ENCODE measurements at regions not wholly inside any gene's neighbourhood (a gene's known extent, or its start where the extent isn't known, plus 50 kb on each side); places are given as distances from the start of the nearest gene placed in this dataset.

- no peak overlapping the region for H3K9ac ChIP-seq (ENCODE audit: low read length)
- H3K4me1 ChIP-seq (ENCODE audit: control insufficient read depth in 1 of 2, insufficient read depth in 2 of 2, low read length in 2 of 2), result peaks cover 2 to 8% of the 10 kb centered on the region in 2 experiments
- no peak overlapping the region for H3K4ac ChIP-seq (ENCODE audit: low read depth, low read length)
- DNase-seq, result peak in 1 of 2 donors; percentile 57
- H4K91ac ChIP-seq (ENCODE audit: low read depth, low read length), result no peak overlapping the region
- no peak overlapping the region for H2BK12ac ChIP-seq (ENCODE audit: low read length)
- H3K18ac ChIP-seq (ENCODE audit: low read length), result no peak overlapping the region
- no peak overlapping the region for H3K4me2 ChIP-seq (ENCODE audit: low read length)
- no peak overlapping the region for H3K4me3 ChIP-seq (ENCODE audit: low read depth, low read length)
- no peaks in the 10 kb centered on the region for H3K36me3 ChIP-seq (ENCODE audit: control insufficient read depth in 1 of 2, insufficient read depth in 2 of 2, low read length in 2 of 2)
- no CpG with 5 or more reads among the region's 18 CpGs for WGBS (ENCODE audit: extremely low coverage, insufficient coverage, insufficient read length)
- no peak overlapping the region for H4K8ac ChIP-seq (ENCODE audit: low read depth, low read length)
- H2BK120ac ChIP-seq (ENCODE audit: insufficient read depth, low read length, poor library complexity), result no peak overlapping the region
- H3K23ac ChIP-seq (ENCODE audit: low read length), result no peak overlapping the region
- H3K27ac ChIP-seq (ENCODE audit: low read depth, low read length), result no peak overlapping the region
- no peaks in the 10 kb centered on the region for H3K79me1 ChIP-seq (ENCODE audit: low read length)
- no peaks in the 10 kb centered on the region for H3K27me3 ChIP-seq (ENCODE audit: insufficient read depth, low read length)
- no peak overlapping the region for H2BK5ac ChIP-seq (ENCODE audit: low read depth, low read length, poor library complexity)
- no peak overlapping the region for H4K12ac ChIP-seq (ENCODE audit: low read depth, low read length)
- H3K79me2 ChIP-seq (ENCODE audit: control insufficient read depth, insufficient read depth, low read length, poor library complexity), result no peaks in the 10 kb centered on the region
- no peak overlapping the region for H2AFZ ChIP-seq (ENCODE audit: insufficient read depth, low read length, poor library complexity)
- peaks cover 16% of the 10 kb centered on the region for H3K9me3 ChIP-seq (ENCODE audit: insufficient read depth, low read depth, low read length)
- no peak overlapping the region for H2AK5ac ChIP-seq (ENCODE audit: low read length)
- no peak overlapping the region for H3K14ac ChIP-seq (ENCODE audit: low read length)
These were observed 223.7 kb downstream of the DLL1 start for GRCh38 chr6:170067181-170067641.

GRCh38 chr6:170066679-170067078, 224.2 kb downstream of the DLL1 start:
- Histone ChIP-seq H3K79me2 (ENCODE audit: control insufficient read depth, insufficient read depth, low read length, poor library complexity) (no peaks in the 10 kb centered on the region), H3K9me3 (ENCODE audit: insufficient read depth, low read depth, low read length) (peaks cover 16% of the 10 kb centered on the region), H2BK12ac (ENCODE audit: low read length) (no peak overlapping the region), H3K14ac (ENCODE audit: low read length) (no peak overlapping the region), H3K23ac (ENCODE audit: low read length) (no peak overlapping the region), H4K12ac (ENCODE audit: low read depth, low read length) (no peak overlapping the region), H3K36me3 (ENCODE audit: control insufficient read depth in 1 of 2, insufficient read depth in 2 of 2, low read length in 2 of 2) (no peaks in the 10 kb centered on the region), H2AFZ (ENCODE audit: insufficient read depth, low read length, poor library complexity) (no peak overlapping the region), H3K4me2 (ENCODE audit: low read length) (no peak overlapping the region), H3K4ac (ENCODE audit: low read depth, low read length) (no peak overlapping the region), H4K91ac (ENCODE audit: low read depth, low read length) (no peak overlapping the region), H3K9ac (ENCODE audit: low read length) (no peak overlapping the region), H3K18ac (ENCODE audit: low read length) (no peak overlapping the region), H3K27ac (ENCODE audit: low read depth, low read length) (no peak overlapping the region), H4K8ac (ENCODE audit: low read depth, low read length) (no peak overlapping the region), H2BK120ac (ENCODE audit: insufficient read depth, low read length, poor library complexity) (no peak overlapping the region), H3K4me3 (ENCODE audit: low read depth, low read length) (no peak overlapping the region), H2BK5ac (ENCODE audit: low read depth, low read length, poor library complexity) (no peak overlapping the region), H3K4me1 (ENCODE audit: control insufficient read depth in 1 of 2, insufficient read depth in 2 of 2, low read length in 2 of 2) (peaks cover 2 to 10% of the 10 kb centered on the region in 2 experiments), H3K27me3 (ENCODE audit: insufficient read depth, low read length) (no peaks in the 10 kb centered on the region), H3K79me1 (ENCODE audit: low read length) (no peaks in the 10 kb centered on the region), H2AK5ac (ENCODE audit: low read length) (no peak overlapping the region)
- DNase-seq, result no peak
- no CpG with 5 or more reads among the region's 8 CpGs for WGBS (ENCODE audit: extremely low coverage, insufficient coverage, insufficient read length)

GRCh38 chr6:170063851-170064602, 226.9 kb downstream of the DLL1 start:
- no peak overlapping the region for H4K8ac ChIP-seq (ENCODE audit: low read depth, low read length)
- H2BK5ac ChIP-seq (ENCODE audit: low read depth, low read length, poor library complexity), result no peak overlapping the region
- H2BK12ac ChIP-seq (ENCODE audit: low read length), result no peak overlapping the region
- no peak overlapping the region for H4K91ac ChIP-seq (ENCODE audit: low read depth, low read length)
- H3K4me3 ChIP-seq (ENCODE audit: low read depth, low read length), result no peak overlapping the region
- no peak overlapping the region for H2BK120ac ChIP-seq (ENCODE audit: insufficient read depth, low read length, poor library complexity)
- H3K18ac ChIP-seq (ENCODE audit: low read length), result no peak overlapping the region
- H3K27me3 ChIP-seq (ENCODE audit: insufficient read depth, low read length), result no peaks in the 10 kb centered on the region
- no peak overlapping the region for H3K4me2 ChIP-seq (ENCODE audit: low read length)
- no peak overlapping the region for H3K27ac ChIP-seq (ENCODE audit: low read depth, low read length)
- no peak overlapping the region for H3K14ac ChIP-seq (ENCODE audit: low read length)
- H3K4me1 ChIP-seq (ENCODE audit: control insufficient read depth in 1 of 2, insufficient read depth in 2 of 2, low read length in 2 of 2), result peaks cover 2 to 10% of the 10 kb centered on the region in 2 experiments
- no peaks in the 10 kb centered on the region for H3K36me3 ChIP-seq (ENCODE audit: control insufficient read depth in 1 of 2, insufficient read depth in 2 of 2, low read length in 2 of 2)
- DNase-seq, result no peak
- no peaks in the 10 kb centered on the region for H3K79me1 ChIP-seq (ENCODE audit: low read length)
- no peak overlapping the region for H2AFZ ChIP-seq (ENCODE audit: insufficient read depth, low read length, poor library complexity)
- no peak overlapping the region for H3K4ac ChIP-seq (ENCODE audit: low read depth, low read length)
- H4K12ac ChIP-seq (ENCODE audit: low read depth, low read length), result no peak overlapping the region
- H3K9me3 ChIP-seq (ENCODE audit: insufficient read depth, low read depth, low read length), result peaks cover 16% of the 10 kb centered on the region
- no peak overlapping the region for H3K9ac ChIP-seq (ENCODE audit: low read length)
- no peaks in the 10 kb centered on the region for H3K79me2 ChIP-seq (ENCODE audit: control insufficient read depth, insufficient read depth, low read length, poor library complexity)
- no CpG with 5 or more reads among the region's 16 CpGs for WGBS (ENCODE audit: extremely low coverage, insufficient coverage, insufficient read length)
- H3K23ac ChIP-seq (ENCODE audit: low read length), result no peak overlapping the region
- no peak overlapping the region for H2AK5ac ChIP-seq (ENCODE audit: low read length)

GRCh38 chr6:170063431-170063830, 227.4 kb downstream of the DLL1 start:
- Histone ChIP-seq H3K79me1 (ENCODE audit: low read length) (no peaks in the 10 kb centered on the region), H3K4me1 (ENCODE audit: control insufficient read depth in 1 of 2, insufficient read depth in 2 of 2, low read length in 2 of 2) (peaks cover 2 to 10% of the 10 kb centered on the region in 2 experiments), H3K27me3 (ENCODE audit: insufficient read depth, low read length) (no peaks in the 10 kb centered on the region), H3K4me2 (ENCODE audit: low read length) (no peak overlapping the region), H3K4ac (ENCODE audit: low read depth, low read length) (no peak overlapping the region), H3K23ac (ENCODE audit: low read length) (no peak overlapping the region), H4K91ac (ENCODE audit: low read depth, low read length) (no peak overlapping the region), H3K4me3 (ENCODE audit: low read depth, low read length) (no peak overlapping the region), H3K18ac (ENCODE audit: low read length) (no peak overlapping the region), H2AFZ (ENCODE audit: insufficient read depth, low read length, poor library complexity) (no peak overlapping the region), H3K79me2 (ENCODE audit: control insufficient read depth, insufficient read depth, low read length, poor library complexity) (no peaks in the 10 kb centered on the region), H3K14ac (ENCODE audit: low read length) (no peak overlapping the region), H4K8ac (ENCODE audit: low read depth, low read length) (no peak overlapping the region), H3K36me3 (ENCODE audit: control insufficient read depth in 1 of 2, insufficient read depth in 2 of 2, low read length in 2 of 2) (no peaks in the 10 kb centered on the region), H3K27ac (ENCODE audit: low read depth, low read length) (no peak overlapping the region), H2BK5ac (ENCODE audit: low read depth, low read length, poor library complexity) (no peak overlapping the region), H2BK12ac (ENCODE audit: low read length) (no peak overlapping the region), H2BK120ac (ENCODE audit: insufficient read depth, low read length, poor library complexity) (no peak overlapping the region), H3K9ac (ENCODE audit: low read length) (no peak overlapping the region), H4K12ac (ENCODE audit: low read depth, low read length) (no peak overlapping the region), H3K9me3 (ENCODE audit: insufficient read depth, low read depth, low read length) (peaks cover 12% of the 10 kb centered on the region), H2AK5ac (ENCODE audit: low read length) (no peak overlapping the region)
- no CpG with 5 or more reads among the region's 16 CpGs for WGBS (ENCODE audit: extremely low coverage, insufficient coverage, insufficient read length)
- DNase-seq, result no peak

Data from trophoblast cell (in vitro differentiated cells and primary cell).